Lower leg skin (tissue), 3 donors: ENCODE measurements at regions not wholly inside any gene's neighbourhood (a gene's known extent, or its start where the extent isn't known, plus 50 kb on each side); places are given as distances from the start of the nearest gene placed in this dataset.

ENCODE experiments used
- CTCF ChIP-seq, 3 donors: fragments of 450-650 bp; IDR thresholded peaks; one replicate each; pipeline ENCODE4 v1.5.1; 2016; ENCODE audit warnings: antibody characterized with exemption in 3 of 3, mild to moderate bottlenecking in 3 of 3, moderate library complexity in 2 of 3
- POLR2A ChIP-seq, 2 donors: fragments of 450-650 bp; IDR thresholded peaks; one replicate each; pipeline ENCODE4 v1.6.1; 2016 to 2017; ENCODE audit warnings: antibody characterized with exemption in 2 of 2, mild to moderate bottlenecking in 1 of 2, moderate library complexity in 1 of 2

DNA sequence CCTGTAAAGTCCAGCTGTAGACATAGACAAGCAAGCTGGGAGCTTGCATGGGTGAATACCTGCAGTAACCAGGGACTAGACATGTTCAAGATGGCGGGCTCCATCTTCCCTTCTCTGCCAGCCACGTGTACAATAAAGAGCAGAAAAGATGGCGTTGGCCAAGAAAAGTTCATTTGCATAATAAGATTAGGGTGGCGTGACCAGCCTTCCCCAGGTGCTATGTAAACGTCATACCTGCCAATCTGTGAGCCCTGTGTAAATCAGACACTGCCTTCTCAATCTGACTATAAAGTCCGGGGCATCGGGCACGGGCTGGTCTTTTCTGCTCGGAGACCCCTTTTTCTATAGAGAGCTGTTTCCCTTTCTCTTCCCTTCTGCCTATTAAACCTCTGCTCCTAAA lies 101.6 kb upstream of the XPO1 start:
- no peak for TF ChIP-seq CTCF (IDR thresholded peaks at IDR 0.05)
- no peak for TF ChIP-seq POLR2A (IDR thresholded peaks at IDR 0.05)
